Memory B cell (primary cell): ENCODE measurements at regions not wholly inside any gene's neighbourhood (a gene's known extent, or its start where the extent isn't known, plus 50 kb on each side); places are given as distances from the start of the nearest gene placed in this dataset.
"Not testable (repeated sequence)": the region's sequence is repeated elsewhere in the genome, so short reads cannot be mapped to it uniquely, and the experiment has no call there.

Experiments
- ATAC-seq: fragments of 150-1000 bp; cut with Tn5 transposase; 2 replicates; pipeline ENCODE4 v1.10.0; 2021; ENCODE audit warnings: low read depth, mild to moderate bottlenecking, moderate library complexity
- DNase-seq, 2 donors: peaks; one replicate each; pipeline ENCODE4 v3.0.0; 2022; ENCODE audit warnings: low spot score in 2 of 2
- H3K27ac Mint-ChIP-seq: one replicate; pipeline ENCODE4 v1.8.0; 2022; ENCODE audit warnings: mild to moderate bottlenecking, moderate library complexity, mixed read lengths
- H3K27me3 Mint-ChIP-seq: one replicate; pipeline ENCODE4 v1.8.0; 2022; ENCODE audit warnings: mixed read lengths
- H3K36me3 Mint-ChIP-seq: one replicate; pipeline ENCODE4 v1.8.0; 2022; ENCODE audit warnings: mild to moderate bottlenecking, mixed read lengths
- H3K4me1 Mint-ChIP-seq: one replicate; pipeline ENCODE4 v1.8.0; 2022; ENCODE audit warnings: mixed read lengths
- H3K4me3 Mint-ChIP-seq: one replicate; pipeline ENCODE4 v1.8.0; 2022; ENCODE audit warnings: mild to moderate bottlenecking, moderate library complexity, mixed read lengths
- H3K9me3 Mint-ChIP-seq: one replicate; pipeline ENCODE4 v1.8.0; 2022; ENCODE audit warnings: mixed read lengths

GRCh38 chr2:35447215-35447614, 908.4 kb upstream of the CRIM1 start:
- H3K27me3 Mint-ChIP-seq: no peaks in the 10 kb centered on the region
- H3K9me3 Mint-ChIP-seq: no peaks in the 10 kb centered on the region
- no peak for ATAC-seq

GRCh38 chr2:35443087-35443486, 912.5 kb upstream of the CRIM1 start:
- DNase-seq (no peak), ATAC-seq (no peak)
- Mint-ChIP-seq H3K9me3 (peaks cover 3% of the 10 kb centered on the region), H3K4me3 (no peak overlapping the region), H3K36me3 (no peaks in the 10 kb centered on the region), H3K27me3 (no peaks in the 10 kb centered on the region), H3K4me1 (no peaks in the 10 kb centered on the region), H3K27ac (no peak overlapping the region)

More at GRCh38 chr2:35447215-35447614, 908.4 kb upstream of the CRIM1 start:
- H3K4me3 Mint-ChIP-seq: no peak overlapping the region
- no peaks in the 10 kb centered on the region for H3K36me3 Mint-ChIP-seq
- no peaks in the 10 kb centered on the region for H3K4me1 Mint-ChIP-seq
- no peak for DNase-seq
- no peak overlapping the region for H3K27ac Mint-ChIP-seq

GRCh38 chr2:35441575-35441974, 914.0 kb upstream of the CRIM1 start:
- not testable (repeated sequence) for H3K4me3 Mint-ChIP-seq, DNase-seq, ATAC-seq, H3K27ac Mint-ChIP-seq, H3K4me1 Mint-ChIP-seq, H3K9me3 Mint-ChIP-seq, H3K36me3 Mint-ChIP-seq, H3K27me3 Mint-ChIP-seq

DNA sequence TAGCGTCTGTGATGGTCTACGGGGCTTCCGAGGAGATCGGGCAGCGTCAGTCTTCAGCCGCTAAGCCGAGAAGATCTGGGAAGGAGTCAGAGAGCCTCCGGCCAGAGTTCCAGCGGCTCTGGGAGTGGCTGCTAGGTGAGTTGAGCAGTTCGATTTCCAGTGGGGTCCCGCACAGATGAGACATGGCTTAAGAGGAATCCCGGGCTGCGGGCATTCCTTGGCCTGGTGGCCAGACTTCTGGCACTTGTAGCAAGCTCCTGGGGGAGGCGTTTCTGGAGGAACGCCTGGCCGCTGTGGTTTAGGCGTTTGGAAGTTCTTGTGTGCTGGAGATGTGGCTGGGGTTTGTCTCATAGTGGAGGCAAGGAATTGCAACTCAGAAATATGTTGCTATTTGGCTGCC, 915.3 kb upstream of the CRIM1 start:
- not testable (repeated sequence) for ATAC-seq, H3K27me3 Mint-ChIP-seq, H3K4me3 Mint-ChIP-seq, H3K9me3 Mint-ChIP-seq, H3K27ac Mint-ChIP-seq, DNase-seq, H3K36me3 Mint-ChIP-seq, H3K4me1 Mint-ChIP-seq

DNA sequence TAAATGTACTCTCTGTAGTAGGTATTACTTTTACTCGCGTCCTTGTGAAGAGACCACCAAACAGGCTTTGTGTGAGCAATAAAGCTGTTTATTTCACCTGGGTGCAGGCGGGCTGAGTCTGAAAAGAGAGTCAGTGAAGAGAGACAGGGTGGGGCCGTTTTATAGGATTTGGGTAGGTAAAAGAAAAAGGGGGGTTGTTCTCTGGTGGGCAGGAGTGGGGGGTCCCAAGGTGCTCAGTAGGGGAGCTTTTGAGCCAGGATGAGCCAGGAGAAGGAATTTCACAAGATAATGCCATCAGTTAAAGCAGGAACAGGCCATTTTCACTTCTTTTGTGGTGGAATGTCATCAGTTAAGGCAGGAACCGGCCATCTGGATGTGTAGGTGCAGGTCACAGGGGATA, 918.7 kb upstream of the CRIM1 start:
- not testable (repeated sequence) for H3K27ac Mint-ChIP-seq, H3K9me3 Mint-ChIP-seq, ATAC-seq, DNase-seq, H3K4me3 Mint-ChIP-seq, H3K4me1 Mint-ChIP-seq, H3K27me3 Mint-ChIP-seq, H3K36me3 Mint-ChIP-seq

GRCh38 chr2:35428548-35428947, 927.0 kb upstream of the CRIM1 start:
- Mint-ChIP-seq H3K4me1 (no peaks in the 10 kb centered on the region), H3K4me3 (no peak overlapping the region), H3K9me3 (peaks cover 7% of the 10 kb centered on the region), H3K27me3 (no peaks in the 10 kb centered on the region), H3K27ac (no peak overlapping the region), H3K36me3 (no peaks in the 10 kb centered on the region)
- DNase-seq: no peak
- ATAC-seq: no peak

DNA sequence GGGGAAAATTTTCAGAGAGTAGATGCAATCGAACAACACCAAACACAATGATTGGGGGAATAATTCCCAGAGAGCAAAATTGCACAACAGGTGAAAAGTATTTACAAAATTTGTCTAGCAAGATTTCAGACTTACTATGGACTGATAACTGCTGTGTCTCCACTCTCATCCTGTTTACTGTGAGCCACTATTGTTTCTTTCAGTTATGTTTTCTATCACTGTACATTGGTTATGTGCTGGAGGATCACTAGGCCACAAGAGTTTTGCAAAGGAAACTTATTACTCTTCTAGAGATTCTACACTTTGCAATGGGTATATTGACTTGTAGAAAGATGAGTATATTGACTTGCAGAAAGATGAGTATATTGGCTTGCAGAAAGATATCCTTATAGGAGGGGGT, 934.1 kb upstream of the CRIM1 start:
- Mint-ChIP-seq H3K36me3 (no peaks in the 10 kb centered on the region), H3K4me1 (no peaks in the 10 kb centered on the region), H3K9me3 (peaks cover 17% of the 10 kb centered on the region), H3K27ac (no peak overlapping the region), H3K4me3 (no peak overlapping the region), H3K27me3 (no peaks in the 10 kb centered on the region)
- DNase-seq (no peak), ATAC-seq (no peak)

GRCh38 chr2:35417293-35417692, 938.3 kb upstream of the CRIM1 start:
- ATAC-seq (no peak), DNase-seq (no peak)
- H3K4me3 Mint-ChIP-seq: no peak overlapping the region
- peaks cover 8% of the 10 kb centered on the region for H3K9me3 Mint-ChIP-seq
- no peak overlapping the region for H3K27ac Mint-ChIP-seq
- H3K27me3 Mint-ChIP-seq: no peaks in the 10 kb centered on the region
- H3K36me3 Mint-ChIP-seq: no peaks in the 10 kb centered on the region
- no peaks in the 10 kb centered on the region for H3K4me1 Mint-ChIP-seq

- Mint-ChIP-seq H3K4me1 (no peaks in the 10 kb centered on the region), H3K9me3 (peaks cover 5% of the 10 kb centered on the region), H3K27me3 (no peaks in the 10 kb centered on the region), H3K4me3 (no peak overlapping the region), H3K27ac (no peak overlapping the region), H3K36me3 (no peaks in the 10 kb centered on the region)
- DNase-seq: no peak
- no peak for ATAC-seq
Observed at GRCh38 chr2:35416391-35417140, 939.0 kb upstream of the CRIM1 start.

GRCh38 chr2:35415942-35416341, 939.6 kb upstream of the CRIM1 start:
- ATAC-seq (no peak), DNase-seq (no peak)
- Mint-ChIP-seq H3K36me3 (no peaks in the 10 kb centered on the region), H3K4me3 (no peak overlapping the region), H3K27ac (no peak overlapping the region), H3K27me3 (no peaks in the 10 kb centered on the region), H3K9me3 (peaks cover 5% of the 10 kb centered on the region), H3K4me1 (no peaks in the 10 kb centered on the region)

DNA sequence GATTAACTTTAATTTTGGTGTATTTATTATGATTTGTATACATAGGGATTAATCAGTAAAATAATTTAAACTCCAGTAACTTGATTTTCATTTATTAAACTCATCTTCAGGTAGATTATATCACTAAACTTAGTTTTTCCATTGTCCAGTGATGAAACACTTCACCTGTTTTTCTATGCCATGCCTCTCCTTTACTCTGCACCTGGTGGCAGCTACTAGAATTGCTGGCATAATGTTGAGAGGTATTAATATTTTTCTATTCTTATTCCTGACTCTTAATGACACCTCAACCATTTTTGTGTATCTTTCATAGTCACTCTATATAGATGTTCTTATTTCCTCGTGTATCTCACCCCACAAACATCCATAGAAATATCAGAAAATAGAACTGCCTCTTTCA, 940.3 kb upstream of the CRIM1 start:
- Mint-ChIP-seq H3K36me3 (no peaks in the 10 kb centered on the region), H3K27me3 (no peaks in the 10 kb centered on the region), H3K9me3 (peaks cover 5% of the 10 kb centered on the region), H3K4me1 (no peaks in the 10 kb centered on the region), H3K4me3 (no peak overlapping the region), H3K27ac (no peak overlapping the region)
- no peak for ATAC-seq
- no peak for DNase-seq

DNA sequence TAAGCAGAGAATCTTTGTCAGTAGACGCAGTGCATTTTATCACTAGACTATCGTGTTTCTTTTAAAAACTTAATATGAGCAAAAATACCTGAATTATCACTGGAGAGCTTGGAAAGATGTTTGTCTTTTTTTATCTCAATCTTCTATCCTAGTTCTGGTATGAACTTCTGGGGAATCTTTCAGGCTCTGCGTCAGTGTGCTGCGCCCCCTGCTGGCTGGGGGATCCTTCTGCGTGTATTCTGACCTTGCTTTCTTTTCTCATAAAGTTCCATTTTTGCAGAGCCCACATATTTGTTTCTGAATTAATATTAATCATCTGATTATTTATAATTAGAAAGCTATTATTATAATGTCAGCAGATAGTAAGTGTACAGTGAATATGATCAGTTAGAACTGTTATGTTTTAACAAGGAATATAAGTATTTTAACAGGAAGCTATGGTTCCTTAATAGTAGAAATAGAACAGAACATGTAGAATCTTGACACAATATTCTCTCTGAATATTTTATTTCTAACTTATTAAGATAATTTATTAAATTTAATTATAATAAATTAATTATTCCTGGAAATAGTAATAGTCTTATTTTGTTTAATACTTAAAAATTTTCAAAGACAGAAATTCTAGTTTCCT, 945.0 kb upstream of the CRIM1 start:
- H3K9me3 Mint-ChIP-seq: no peaks in the 10 kb centered on the region
- ATAC-seq (no peak), DNase-seq (no peak)
- H3K4me3 Mint-ChIP-seq: no peak overlapping the region
- no peak overlapping the region for H3K27ac Mint-ChIP-seq
- no peaks in the 10 kb centered on the region for H3K27me3 Mint-ChIP-seq
- no peaks in the 10 kb centered on the region for H3K36me3 Mint-ChIP-seq
- H3K4me1 Mint-ChIP-seq: no peaks in the 10 kb centered on the region

DNA sequence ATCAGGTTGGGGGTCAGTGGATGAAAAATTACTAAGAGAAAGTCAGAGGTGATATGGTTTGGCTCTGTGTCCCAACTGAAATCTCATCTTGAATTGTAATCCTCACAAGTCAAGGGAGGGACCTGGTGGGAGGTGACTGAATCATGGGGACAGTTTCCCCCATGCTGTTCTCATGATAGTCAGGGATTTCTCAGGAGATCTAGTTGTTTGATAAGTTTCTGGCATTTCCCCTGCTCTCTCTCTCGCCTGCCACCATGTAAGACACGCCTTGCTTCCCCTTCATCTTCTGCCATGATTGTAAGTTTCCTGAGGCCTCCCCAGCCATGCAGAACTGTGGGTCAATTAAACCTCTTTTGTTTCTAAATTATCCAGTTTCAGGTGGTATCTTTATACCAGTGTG, 945.8 kb upstream of the CRIM1 start:
- H3K27ac Mint-ChIP-seq: no peak overlapping the region
- H3K9me3 Mint-ChIP-seq: no peaks in the 10 kb centered on the region
- ATAC-seq (no peak), DNase-seq (no peak)
- no peaks in the 10 kb centered on the region for H3K36me3 Mint-ChIP-seq
- H3K4me1 Mint-ChIP-seq: no peaks in the 10 kb centered on the region
- H3K27me3 Mint-ChIP-seq: no peaks in the 10 kb centered on the region
- H3K4me3 Mint-ChIP-seq: no peak overlapping the region

GRCh38 chr2:35408320-35408719, 947.3 kb upstream of the CRIM1 start:
- Mint-ChIP-seq H3K27ac (no peak overlapping the region), H3K4me1 (no peaks in the 10 kb centered on the region), H3K4me3 (no peak overlapping the region), H3K9me3 (no peaks in the 10 kb centered on the region), H3K36me3 (no peaks in the 10 kb centered on the region), H3K27me3 (no peaks in the 10 kb centered on the region)
- no peak for ATAC-seq
- no peak for DNase-seq
